ENCODE measurements at regions not wholly inside any gene's neighbourhood (a gene's known extent, or its start where the extent isn't known, plus 50 kb on each side); places are given as distances from the start of the nearest gene placed in this dataset.
A peak's percentile ranks its signal among the peaks of the same experiment; 100 is the strongest.

DNA sequence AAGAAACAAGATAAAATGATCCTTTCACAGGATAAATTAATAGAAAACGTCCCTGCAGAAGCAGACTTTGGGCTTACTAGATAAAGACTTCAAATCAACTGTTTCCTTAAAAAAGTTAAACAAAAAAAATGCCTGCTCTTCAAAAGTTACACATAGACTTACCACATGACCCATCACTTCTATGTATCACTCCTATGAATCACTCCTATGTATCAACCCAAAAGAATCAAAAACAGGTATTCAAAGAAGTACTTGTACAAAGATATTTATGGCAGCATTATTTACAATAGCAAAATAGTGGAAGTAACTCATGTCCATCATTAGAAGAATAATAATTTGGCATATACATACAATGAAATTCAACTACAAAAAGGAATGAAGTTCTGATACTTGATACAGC is 56.3 kb upstream of the PRDM9 start:
- no peak overlapping the region for H3K4me3 ChIP-seq (ENCODE audit: low read depth, low read length)
- no peak for DNase-seq (ENCODE audit: low read depth)
- TF ChIP-seq, protein P1, sequence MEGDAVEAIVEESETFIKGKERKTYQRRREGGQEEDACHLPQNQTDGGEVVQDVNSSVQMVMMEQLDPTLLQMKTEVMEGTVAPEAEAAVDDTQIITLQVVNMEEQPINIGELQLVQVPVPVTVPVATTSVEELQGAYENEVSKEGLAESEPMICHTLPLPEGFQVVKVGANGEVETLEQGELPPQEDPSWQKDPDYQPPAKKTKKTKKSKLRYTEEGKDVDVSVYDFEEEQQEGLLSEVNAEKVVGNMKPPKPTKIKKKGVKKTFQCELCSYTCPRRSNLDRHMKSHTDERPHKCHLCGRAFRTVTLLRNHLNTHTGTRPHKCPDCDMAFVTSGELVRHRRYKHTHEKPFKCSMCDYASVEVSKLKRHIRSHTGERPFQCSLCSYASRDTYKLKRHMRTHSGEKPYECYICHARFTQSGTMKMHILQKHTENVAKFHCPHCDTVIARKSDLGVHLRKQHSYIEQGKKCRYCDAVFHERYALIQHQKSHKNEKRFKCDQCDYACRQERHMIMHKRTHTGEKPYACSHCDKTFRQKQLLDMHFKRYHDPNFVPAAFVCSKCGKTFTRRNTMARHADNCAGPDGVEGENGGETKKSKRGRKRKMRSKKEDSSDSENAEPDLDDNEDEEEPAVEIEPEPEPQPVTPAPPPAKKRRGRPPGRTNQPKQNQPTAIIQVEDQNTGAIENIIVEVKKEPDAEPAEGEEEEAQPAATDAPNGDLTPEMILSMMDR (IDR thresholded peaks at IDR 0.05; ENCODE audit: insufficient read depth, low read depth, low read length): no peak

DNA sequence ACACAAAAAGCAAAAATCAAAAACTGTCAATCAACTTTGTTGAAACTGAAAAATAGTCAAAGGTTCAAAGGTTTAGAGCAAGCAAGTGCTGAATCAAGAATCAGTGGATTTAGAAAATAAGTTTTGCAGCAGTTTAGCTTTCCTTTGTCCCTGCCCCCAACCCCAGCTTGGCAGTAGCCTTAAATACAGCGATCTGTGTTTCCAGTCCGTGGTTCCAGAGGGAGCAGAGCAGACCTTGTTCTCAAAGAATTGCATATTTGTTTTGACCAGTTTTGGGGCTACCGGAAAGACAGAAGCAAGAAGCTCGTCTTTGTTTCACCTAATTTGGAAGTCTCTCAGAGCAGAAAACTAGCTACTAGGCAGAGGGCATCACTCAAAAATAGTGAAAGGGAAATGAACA is 57.2 kb upstream of the PRDM9 start:
- TF ChIP-seq, protein P1 (IDR thresholded peaks at IDR 0.05; ENCODE audit: insufficient read depth, low read depth, low read length): no peak
- no peak overlapping the region for H3K4me3 ChIP-seq (ENCODE audit: low read depth, low read length)

DNA sequence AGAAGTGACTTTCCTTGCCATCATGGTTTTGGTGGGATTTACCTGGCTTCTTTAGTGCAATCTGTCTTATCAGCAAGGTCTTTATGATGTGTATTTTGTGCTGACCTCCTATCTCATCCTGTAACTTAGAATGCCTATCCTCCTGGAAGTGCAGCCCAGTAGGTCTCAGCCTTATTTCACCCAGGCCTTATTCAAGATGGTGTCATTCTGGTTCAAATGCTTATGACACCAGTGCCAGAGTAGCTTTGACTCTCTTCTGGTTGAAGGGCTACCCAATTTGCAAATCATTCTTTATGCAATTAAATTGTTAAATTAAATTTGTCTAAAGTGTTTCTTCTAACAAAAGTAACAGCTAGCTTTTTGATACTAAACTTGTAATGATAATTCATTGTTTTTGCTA is 58.8 kb upstream of the PRDM9 start:
- H3K4me3 ChIP-seq (ENCODE audit: low read depth, low read length): no peak overlapping the region
- TF ChIP-seq, protein P1 (IDR thresholded peaks at IDR 0.05; ENCODE audit: insufficient read depth, low read depth, low read length): no peak
- no peak for DNase-seq (ENCODE audit: low read depth)

More for the DNA sequence above, 57.2 kb upstream of the PRDM9 start:
- DNase-seq (ENCODE audit: low read depth): no peak

DNA sequence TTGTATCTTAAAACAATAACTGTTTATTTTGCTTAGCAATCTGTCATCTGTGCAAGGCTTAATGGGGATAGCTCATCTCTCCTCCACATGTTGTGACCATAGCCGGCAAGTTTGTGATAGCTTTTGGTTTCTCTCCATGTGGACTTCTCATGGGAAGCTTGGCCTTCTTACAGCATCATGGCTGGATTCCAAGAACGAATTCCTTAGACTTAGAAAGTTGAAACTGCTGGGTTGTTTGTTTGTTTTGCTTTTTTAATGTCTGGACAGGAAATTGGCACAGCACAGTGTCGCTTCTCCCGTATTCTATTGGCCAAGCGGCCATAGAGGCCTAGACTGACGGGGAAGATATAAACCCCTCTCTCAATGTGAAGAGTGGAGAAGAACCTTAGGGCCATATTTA is 61.0 kb upstream of the PRDM9 start:
- TF ChIP-seq, protein P1 (IDR thresholded peaks at IDR 0.05; ENCODE audit: insufficient read depth, low read depth, low read length): no peak
- peak; percentile 0 for DNase-seq (ENCODE audit: low read depth)

DNA sequence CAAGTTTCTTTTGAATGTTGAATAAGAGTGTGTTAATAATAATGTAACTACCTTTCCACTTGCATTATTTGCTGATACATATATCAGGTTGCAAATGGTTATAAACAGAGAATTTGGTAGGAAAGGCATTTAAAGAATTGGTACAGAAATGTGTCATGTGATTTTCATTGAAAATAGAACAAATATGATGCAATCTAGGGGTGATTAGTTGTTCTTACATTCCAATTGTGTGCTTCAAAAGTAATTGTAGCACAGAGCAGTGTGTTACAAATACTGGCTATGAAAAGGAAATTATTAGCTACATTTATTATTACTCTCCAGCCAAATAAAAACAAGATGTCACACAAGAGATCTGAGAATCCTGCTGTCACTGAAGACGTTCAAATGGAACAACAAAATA is 61.8 kb upstream of the PRDM9 start:
- TF ChIP-seq, protein P1 (IDR thresholded peaks at IDR 0.05; ENCODE audit: insufficient read depth, low read depth, low read length): no peak
- no peak overlapping the region for H3K4me3 ChIP-seq (ENCODE audit: low read depth, low read length)
- DNase-seq (ENCODE audit: low read depth): no peak

More for the DNA sequence above, 61.0 kb upstream of the PRDM9 start:
- no peak overlapping the region for H3K4me3 ChIP-seq (ENCODE audit: low read depth, low read length)

DNA sequence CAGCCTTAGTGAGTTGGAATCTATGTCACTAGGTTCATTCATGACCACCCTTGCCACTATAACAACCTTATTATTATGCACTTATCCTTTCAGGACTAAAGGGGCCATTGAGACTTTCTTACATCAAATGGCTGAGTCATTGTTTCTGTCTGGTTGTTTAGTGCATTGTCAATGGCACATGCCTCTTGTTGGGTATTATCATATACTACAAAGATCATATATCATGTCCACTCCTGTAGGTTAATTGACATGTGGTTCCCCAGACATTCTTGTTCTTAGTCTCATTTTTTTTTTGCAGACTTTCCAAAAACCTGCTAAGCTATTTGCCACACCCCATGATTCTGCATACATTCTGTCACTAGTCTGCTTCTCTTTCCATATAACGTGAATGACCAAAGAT is 66.7 kb upstream of the PRDM9 start:
- H3K4me3 ChIP-seq (ENCODE audit: low read depth, low read length): no peak overlapping the region
- TF ChIP-seq, protein P1 (IDR thresholded peaks at IDR 0.05; ENCODE audit: insufficient read depth, low read depth, low read length): no peak
- DNase-seq (ENCODE audit: low read depth): no peak

DNA sequence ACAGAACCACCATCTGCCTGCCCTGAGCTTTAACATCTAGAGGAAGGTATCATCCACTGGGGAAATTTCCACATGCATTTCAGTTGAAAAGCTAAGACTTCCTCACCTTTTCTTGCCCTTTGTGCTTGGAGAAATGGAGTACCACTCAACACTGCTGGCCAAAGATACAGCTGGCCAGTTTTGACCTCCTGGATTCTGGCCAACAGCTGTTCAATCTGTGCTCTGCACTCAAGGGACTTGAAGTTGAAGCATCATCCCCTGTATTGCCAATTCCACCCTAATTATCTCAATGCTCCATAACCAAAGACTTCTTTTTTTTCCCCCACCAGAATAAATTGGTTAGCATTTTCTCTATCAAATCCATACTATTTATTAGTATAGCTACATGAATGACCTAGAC is 70.4 kb upstream of the PRDM9 start:
- TF ChIP-seq, protein P1 (IDR thresholded peaks at IDR 0.05; ENCODE audit: insufficient read depth, low read depth, low read length): no peak
- no peak for DNase-seq (ENCODE audit: low read depth)
- no peak overlapping the region for H3K4me3 ChIP-seq (ENCODE audit: low read depth, low read length)

Measured in fibroblast of villous mesenchyme (primary cell).